ENCODE measurements at regions not wholly inside any gene's neighbourhood (a gene's known extent, or its start where the extent isn't known, plus 50 kb on each side); places are given as distances from the start of the nearest gene placed in this dataset.
A peak's percentile ranks its signal among the peaks of the same experiment; 100 is the strongest.

DNA sequence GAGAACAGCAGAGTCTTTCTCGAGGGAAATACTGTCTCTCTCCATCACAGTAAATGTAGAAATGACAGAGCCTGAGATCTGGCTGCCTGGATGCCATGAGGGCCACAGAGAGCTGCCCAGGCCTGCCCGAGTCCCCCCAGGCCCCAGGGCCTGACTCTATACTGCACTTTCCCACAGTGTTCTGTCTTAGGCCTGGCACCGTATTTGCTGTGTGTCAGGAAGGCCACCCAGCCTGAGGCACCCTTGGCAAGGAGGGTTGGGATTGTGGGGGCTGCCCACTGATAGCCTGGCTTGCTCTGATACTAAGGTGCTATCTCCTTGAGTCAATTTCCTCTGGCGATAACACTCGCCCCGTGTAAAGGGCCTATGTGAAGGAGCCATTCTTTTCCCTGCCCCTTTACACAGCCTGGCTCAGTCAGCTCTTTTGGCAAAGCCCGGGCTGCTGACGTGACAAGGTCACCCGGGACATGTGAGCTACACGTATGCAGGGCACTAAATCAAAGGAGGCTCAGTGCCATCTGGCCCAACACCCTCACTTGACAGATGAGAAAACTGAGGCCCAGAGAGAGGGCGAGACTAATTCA lies 630.1 kb upstream of the KLF4 start:
- no peak for DNase-seq

DNA sequence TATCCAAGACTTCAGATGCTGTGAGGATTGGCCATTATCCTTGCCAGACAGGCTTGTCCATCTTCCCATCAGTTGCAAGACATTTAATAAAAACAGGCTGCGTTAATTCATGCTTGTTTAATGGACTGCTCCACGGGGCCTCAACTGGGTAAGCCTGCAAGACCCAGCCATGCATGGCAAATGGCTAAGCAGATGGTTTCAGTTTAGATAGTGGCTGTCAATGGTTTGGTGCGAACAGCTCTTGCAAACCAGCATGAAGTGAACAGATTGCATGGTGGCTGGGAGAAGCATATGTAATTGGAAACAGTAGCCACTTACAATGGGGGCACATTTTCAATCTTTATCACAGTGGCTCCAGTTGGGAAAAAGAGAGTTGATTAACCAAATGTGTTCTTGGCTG lies 628.2 kb upstream of the KLF4 start:
- DNase-seq = no peak

DNA sequence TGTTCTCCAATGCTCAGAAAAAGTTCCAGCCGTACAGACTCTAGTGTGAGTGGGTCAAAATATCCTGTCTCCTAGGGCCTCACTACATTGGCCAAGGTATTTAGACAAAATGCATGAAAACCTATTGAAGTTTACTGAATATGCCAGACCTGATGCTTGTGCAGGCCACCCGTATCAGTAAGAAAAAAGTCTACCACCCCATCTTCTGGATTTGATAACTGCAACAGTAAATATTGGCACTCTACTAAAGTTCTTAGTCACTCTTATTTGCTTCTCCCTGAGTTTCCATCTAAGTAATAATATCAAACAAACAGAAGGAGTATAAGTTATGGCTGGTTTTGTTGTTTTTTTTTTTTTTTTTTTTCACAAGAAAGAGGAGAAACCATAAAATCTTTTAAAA lies 627.7 kb upstream of the KLF4 start:
- no peak for DNase-seq

DNA sequence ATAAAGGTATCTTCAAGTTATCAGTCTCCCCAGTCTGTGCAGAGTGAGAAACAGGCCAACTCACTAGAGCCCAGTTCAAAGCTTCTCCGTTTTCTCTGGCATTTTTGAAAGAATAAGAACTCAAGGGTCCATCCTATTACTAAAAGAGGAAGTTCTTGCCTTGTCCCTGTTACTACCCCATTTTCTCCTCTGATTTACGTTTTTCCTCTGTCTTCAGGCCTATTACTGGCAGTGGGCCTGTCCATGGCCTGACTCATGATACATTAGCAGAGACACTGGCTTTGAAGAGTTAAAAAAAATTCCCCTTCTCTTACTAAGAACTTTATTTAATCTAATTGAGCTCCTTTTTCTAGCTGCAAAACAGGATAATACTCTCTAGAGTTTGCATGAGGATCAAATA lies 624.0 kb upstream of the KLF4 start:
- no peak for DNase-seq

DNA sequence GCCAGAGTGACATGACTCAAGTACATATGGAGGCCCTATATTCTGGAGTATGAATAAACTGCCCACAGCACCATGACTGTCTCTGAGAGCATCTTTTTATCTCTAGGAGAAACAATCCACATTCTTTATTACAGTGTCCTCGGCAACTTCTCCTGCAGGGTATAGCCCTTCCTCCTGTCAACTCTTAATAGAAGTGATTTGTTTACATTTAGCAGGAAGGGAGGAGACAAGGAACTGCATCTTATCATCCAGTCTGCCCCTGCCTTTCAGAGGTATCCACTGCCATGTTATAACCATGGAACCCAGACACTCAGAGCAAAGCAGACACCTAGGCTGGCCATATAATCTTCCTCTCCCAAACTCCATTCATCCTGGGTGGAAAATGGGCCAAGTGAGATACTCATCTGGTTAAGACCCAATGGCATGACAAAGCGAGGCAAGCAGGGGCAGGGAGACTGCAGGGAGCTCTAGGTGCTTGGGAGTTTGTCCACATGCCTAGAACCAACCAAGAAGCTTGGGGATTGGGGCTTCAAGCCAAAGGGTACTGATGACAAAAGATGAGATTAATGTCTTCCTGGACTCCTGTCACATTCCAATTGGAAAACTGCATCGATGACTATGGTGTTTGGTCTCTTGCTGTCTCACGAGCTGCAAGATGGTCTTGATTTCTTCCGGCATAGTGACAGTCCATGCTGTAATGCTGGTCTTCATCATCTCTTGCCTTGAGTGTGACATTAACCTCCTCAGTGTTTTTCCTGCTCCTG lies 620.5 kb upstream of the KLF4 start:
- no peak for DNase-seq

DNA sequence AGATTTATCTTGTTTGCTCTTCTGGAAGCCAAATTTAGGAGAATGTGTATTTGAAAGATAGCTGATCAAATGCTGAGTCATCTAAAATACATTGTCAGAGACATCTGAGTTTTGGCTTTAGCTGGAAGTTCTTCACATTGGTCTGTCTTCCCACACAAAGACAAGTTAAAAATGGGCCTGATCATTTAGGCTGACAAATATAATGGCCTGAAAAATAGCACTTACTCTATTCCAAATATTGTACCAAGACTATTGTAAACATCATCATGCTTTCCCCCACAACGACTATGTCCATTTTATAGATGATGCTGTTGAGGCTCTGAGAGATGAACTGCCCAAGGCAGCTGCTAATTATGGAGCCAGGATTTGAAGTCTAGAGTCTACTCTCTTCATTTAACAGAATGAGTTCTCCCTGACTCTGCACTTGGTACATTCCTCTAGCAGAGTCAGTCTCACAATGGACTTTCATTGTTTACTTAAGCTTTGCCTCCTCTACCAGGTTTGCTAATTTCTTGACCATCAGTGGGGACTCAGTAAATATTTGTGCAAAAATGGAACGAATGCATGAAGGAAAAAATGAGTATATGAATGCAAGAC lies 619.4 kb upstream of the KLF4 start:
- no peak for DNase-seq

DNA sequence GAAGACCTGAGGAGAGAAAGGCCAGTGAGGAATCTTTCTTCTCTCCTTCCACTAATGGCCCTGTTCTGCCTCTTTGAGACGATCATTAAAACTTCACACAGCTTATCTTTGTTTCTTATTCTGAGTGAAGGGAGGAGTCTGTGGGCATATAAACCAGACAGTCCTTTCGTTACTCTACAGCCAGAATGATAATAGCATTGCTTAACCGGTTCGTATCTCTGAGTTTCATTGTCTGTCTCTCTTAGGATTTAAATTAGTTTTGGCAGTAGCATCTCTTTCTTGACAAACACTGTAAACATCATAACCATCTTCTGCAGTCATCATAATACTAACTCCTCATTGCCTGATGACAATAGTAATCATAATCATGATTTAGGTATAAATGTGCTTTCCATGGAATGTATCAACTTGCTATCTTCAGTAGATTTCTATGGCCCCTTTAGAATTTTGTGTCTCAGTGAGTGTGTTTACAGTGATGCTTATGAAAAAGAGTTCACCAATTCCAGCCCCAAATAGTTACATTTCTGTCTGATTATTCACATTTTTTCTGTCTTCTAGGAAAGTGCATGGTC lies 618.8 kb upstream of the KLF4 start:
- DNase-seq = no peak

DNA sequence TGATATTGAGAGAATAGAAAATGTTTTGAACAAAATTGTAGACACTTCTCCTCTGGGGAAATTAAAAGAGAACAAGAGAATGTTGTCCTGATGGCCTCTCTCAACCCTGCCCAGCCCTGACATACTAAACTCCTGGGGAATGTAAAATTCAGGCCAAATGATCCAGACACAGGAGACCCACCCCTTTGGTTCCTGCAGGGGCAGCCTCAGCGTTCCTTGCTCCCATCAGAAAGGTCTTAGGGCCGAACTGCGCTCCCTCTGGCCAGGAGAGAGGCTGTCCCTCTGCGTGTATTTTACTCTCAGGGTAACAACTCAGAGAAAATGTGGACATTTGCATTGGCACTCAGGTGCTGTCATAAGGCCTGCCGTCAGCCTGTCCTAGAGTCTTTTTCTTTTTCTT lies 616.3 kb upstream of the KLF4 start:
- DNase-seq = no peak

DNA sequence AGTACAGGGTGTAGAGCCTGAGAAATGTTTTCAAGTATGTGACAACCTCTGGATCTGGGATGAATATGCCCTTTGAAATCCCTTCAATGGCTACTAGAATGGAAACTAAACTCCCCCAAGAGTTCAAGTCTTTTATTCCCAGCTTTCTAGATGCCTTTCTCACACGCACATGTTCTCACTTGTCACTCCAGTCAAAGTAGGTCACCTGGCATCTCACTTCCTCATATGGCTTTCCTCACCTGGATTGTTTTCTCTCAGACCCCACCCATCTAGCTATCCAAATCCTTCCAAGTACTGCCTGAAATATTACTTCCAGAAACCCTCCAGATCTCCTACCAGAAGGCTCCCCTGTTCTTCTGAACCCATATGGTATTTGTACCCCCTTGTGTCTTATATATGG lies 615.4 kb upstream of the KLF4 start:
- DNase-seq = no peak

DNA sequence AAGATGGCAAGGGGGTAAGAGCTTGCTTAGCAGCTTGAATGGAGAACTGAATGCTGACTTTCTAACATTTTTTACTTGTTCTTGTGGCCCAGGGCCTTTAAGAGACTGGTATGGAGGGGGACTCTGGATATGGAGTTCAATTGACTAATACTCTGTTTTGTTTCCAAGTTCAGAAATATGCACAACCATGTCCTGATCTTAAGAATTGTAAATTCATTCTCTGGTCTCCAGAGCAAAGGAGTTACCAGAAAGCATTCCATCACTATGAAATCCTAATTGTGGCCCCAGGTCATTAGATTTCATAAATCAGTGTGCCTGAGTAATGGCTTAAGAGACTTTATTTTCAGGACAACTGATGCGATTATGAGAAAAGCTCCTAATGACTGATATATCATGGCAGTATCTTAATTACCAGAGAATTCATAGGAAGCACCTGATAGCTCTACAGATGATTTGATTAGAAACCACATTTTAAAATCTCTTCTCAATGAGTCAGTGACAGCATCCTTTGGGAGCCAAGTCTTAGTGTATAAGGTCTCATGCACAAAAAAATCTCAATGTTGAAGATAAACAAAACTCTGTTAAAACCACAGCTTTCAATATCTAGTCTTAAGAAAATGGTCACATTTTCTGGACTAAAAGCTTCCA lies 613.6 kb upstream of the KLF4 start:
- DNase-seq = no peak

DNA sequence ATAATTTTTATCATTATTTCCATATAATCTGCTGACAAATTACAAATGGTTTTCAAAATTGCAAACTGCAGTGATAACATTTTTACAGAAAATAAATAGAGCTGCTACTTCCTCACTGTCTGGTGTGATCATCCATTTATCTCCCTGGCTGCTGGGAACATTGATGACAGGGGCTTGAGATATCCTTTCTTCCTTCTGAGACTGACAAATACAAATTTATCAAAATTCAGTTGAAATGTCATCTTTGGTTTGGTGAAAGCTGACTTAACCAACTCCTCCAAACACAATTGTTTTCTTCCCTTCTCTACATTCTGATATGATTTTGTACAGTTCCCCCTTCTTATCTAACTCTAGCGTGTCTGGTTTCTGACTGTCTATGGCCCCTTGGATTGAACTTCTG lies 611.8 kb upstream of the KLF4 start:
- DNase-seq = no peak

DNA sequence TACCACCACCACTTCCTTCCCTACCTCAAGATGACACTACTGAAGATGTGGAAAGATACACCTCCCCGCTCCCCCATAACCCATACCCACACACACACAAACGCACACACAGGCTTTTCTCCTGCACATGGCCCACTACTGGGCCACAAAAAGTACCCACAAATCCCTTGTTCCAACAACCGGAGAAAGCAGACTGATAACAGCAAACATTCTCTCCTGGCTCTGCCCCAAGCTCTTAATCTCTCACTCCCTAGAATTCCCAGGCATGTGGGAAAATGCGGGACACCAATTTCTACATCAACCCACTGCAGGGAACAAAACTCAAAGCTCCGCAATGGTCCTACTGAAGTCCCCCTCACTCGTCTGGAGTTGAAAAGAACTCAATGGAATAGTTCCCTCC lies 611.0 kb upstream of the KLF4 start:
- no peak for DNase-seq

DNA sequence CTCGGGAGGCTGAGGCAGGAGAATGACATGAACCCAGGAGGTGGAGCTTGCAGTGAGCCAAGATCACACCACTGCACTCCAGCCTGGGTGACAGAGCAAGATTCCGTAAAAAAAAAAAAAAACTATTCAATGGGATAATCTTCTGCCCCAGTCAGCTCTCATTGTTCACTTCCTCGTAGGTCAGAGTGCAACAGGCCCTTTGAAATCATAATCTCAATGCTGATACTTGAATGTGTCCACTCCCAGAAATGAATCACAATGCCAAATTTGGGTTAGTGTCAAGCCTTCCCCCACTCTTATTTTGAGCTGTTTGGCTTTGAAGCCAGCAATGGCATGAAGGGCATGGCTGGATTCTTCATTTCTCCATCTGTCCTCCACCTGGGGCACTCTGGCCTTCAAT lies 610.3 kb upstream of the KLF4 start:
- DNase-seq = no peak

DNA sequence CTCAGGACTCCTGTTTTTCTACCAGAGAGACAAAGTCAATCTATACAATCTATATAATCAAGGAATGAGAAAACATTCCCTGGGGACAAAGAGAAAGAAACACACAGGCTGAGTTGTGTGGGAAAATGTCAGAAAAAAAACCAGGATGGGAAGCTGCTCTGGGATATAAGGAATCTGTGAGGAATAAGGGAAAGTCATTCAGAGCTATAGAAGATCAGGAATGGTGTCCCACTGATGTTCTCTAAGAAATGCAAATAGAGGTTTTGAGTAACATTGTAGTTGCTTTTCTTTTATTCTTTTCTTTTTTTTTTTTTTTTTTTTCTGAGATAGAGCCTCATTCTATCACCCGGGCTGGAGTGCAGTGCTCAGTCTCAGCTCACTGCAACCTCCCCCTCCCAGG lies 605.9 kb upstream of the KLF4 start:
- DNase-seq = no peak

DNA sequence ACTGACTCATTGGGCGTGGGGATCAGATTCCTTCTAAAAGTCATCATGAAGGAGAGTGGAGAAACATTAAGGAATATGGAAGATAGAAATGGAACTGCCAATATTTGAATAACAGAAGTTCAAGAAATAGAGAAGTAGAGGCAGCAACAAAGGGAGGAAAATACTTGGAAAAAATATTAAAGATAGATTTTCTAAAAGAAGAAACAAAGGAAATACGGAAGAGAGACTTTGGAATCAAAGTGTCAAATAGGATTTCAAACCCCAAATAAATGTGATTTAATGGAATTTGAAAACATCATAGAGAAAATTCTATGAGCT lies 605.1 kb upstream of the KLF4 start:
- no peak for DNase-seq

DNA sequence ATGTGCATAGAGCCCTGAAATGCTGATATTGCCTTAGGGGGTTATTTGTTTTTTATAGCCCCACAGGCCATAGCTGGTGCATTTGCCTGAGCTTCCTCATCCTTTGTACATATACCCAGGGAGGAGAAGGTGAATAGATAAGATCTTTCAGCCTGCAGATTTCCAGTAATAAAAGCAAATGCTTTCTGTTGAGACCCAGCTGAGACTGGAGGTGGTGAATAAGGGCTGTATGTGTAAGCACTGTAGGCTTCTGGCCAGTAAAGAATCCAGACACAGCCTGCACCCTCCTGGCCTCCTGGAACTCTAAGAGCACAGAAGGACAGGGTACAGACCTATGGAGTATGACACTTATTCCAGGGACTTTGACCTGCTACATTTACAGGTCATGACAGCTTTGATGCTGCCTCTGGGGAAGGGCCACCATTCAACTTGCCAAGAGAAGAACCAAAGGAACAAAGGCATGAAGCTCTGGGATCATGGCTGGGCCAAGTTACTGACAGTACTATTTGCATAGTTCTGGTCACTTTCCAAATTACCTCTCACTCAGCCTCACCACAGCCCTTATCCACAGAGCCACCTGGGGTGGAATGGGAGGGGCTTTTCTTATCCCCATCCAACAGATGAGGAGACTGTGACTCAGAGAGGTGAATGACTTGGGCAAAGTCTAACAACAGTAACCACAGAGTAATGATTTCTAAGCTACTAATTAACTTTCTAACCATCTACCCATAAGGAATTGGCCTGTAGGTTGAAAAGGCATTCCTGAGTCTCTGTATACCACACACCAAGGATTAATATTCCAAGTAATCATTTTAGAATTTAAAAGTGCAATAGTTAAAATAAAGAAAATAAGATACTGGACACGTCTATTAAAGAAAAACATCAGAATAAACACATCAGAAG lies 604.5 kb upstream of the KLF4 start:
- DNase-seq = no peak

DNA sequence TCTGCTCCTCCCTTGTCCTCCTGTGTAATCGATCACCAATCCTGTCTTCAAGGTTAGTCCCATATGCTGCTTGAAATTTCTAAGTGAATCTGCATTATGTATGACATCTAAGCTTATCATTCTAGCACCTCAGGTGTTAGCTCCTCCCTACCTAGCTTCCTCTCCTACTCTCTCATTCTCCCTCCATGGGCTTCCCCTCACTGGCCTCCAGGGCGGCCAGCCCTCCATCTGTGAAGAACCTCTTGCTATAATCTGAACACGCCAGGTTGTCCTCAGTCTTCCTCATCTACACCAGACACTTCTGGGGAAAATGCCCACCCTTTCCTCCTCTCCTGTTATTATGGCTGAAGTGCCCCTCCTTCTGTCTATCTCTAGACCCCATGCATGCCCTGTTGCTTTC lies 599.3 kb upstream of the KLF4 start:
- DNase-seq = no peak

DNA sequence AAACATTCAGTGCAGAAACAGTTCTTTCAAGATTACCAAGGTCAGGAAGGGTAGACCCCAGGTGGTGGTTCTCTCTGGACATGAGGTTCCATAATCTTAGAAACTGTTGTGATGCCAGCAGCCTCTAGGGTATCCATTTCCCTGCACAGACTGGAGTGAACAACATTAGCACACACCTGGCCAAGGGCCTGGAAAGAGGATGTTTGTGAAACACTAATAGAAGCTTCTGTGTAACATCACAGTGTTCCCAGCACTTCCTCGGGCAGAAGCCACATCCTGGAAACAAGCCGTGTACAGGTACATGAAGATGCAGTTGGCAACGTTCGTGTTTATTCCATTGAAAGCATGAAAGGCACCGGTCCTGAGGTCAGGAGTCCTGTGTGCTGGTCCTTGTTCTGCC lies 598.2 kb upstream of the KLF4 start:
- DNase-seq = peak; percentile 85

DNA sequence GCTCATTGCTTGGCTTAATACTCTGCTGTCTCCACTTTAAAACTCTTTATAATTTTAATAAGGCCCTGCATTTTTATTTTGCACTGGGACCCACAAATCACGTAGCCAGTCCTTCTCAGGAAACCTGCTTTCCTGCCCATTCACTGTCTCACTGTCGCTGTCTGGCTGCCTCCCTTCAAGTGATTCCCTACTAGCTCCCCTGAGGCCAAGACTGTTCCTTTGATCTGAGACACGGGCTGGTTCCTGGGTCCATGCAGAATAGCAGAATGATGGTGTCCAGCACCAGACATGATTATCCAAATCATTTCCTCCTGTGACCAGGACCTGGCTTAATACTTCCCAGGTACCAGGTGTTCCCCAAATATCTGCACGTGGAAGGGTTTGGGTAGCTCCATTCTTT lies 597.1 kb upstream of the KLF4 start:
- DNase-seq = no peak

DNA sequence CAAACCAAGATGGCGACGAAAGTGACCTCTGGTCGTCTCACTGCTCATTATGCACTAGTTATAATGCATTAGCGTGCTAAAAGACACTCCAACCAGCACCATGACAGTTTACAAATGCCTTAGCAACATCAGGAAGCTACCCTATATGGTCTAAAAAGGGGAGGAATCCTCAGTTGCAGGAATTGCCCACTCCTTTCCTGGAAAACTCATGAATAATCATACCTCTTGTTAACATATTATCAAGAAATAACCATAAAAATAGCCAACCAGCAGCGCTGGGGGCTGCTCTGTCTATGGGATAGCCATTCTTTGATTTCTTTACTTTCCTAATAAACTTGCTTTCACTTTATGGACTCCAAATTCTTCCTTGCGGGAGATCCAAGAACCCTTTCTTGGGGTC lies 595.7 kb upstream of the KLF4 start:
- no peak for DNase-seq

DNA sequence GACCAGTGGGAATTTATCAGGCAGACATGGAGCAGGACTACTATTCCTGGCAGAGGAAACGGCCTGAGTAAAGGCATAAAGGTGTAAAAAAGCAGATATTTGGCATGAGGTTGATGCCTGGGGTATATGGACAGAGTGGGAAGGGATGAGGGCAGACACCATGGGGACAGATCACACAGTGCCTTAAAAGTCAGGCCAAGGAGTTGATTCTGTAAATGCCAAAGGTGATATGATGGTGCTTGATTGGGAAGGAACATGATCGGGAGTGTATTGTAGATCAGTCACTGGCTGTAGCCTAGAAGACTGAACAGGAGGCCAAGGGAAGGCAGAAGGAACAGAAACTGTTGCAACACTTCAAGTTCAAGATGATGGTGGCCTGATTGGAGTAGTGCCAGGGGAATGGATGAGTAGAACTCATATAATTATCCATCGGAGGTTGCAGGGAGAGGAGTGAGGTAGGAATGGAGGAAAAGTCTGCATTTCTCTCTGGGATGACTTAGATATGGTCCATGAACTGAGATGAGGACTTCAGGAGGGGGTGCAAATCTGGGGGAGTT lies 594.3 kb upstream of the KLF4 start:
- no peak for DNase-seq

DNA sequence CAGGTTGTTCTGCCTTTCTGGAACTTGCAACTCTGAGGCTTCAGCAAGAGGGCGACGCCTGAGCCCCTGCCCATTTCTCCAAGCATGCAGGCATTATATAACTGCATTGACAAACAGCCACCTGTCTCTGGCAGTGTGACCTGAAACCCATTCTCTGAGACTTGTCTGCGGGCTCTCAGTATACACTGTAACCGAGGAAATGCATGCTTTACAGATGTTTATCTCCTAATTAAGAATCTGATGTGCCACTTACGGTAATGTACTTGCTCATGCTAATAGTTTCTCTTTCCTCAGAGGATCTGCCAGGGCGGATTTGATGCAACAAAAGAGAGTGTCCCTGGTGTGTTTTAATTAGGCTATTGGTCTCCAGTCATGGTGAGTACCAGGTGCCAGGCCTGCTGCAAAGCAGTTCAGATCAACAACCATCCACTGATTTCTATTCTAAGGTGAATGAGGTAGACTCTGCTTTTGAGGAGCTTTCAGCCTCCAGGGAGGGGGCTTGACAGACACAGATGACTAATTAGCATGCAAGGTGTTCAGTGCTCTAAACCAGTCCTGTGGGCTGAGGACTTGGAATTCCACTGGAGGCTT lies 593.7 kb upstream of the KLF4 start:
- peak; percentile 68 for DNase-seq
